ENCODE measurements at regions not wholly inside any gene's neighbourhood (a gene's known extent, or its start where the extent isn't known, plus 50 kb on each side); places are given as distances from the start of the nearest gene placed in this dataset.
A peak's percentile ranks its signal among the peaks of the same experiment; 100 is the strongest.

- Histone ChIP-seq H3K36me3 (ENCODE audit: control insufficient read depth in 1 of 2, insufficient read depth in 2 of 2, low read length in 1 of 2) (no peaks in the 10 kb centered on the region), H3K9me3 (ENCODE audit: control insufficient read depth, low read length) (no peaks in the 10 kb centered on the region), H3K4me1 (ENCODE audit: control insufficient read depth in 1 of 2, insufficient read depth in 2 of 2, low read length in 2 of 2) (no peaks in the 10 kb centered on the region), H3K4me3 (ENCODE audit: low read length in 2 of 2) (no peak overlapping the region), H3K27ac (ENCODE audit: low read depth in 1 of 2, low read length in 2 of 2) (no peak overlapping the region), H3K27me3 (ENCODE audit: control insufficient read depth in 1 of 2, insufficient read depth in 2 of 2, low read length in 1 of 2) (no peaks in the 10 kb centered on the region)
- WGBS, 2 donors, result 56 to 59% methylated on average over 4 of the region's 4 CpGs
- no peak for DNase-seq
- intact Hi-C loops (cut with DNase I), result no loop called here
- no peak for ATAC-seq (ENCODE audit: low FRiP score)
These were observed 1955.5 kb downstream of the MAT2B start for GRCh38 chr5:165460911-165461310.

DNA sequence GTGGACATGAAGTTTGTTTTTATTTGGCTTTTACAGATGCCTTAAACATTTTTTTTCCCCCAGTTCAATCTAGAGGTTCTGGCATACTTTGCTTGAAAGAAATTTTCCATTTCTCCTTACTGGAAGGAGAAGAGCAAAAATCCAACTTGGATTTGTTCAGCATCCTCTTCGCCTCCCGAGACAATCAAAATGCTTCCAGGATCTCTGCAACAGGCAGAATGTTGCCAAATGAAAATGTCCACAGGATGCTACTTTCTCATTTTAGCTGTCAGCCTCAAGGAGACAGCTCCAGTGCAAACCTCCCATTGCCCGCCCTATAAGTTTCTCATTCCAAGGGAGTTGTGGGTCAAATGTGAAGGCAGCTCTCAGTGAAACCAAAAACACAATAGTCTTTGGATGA is 1972.1 kb downstream of the MAT2B start:
- ATAC-seq (ENCODE audit: low FRiP score), result peak; percentile 36
- 84 to 86% methylated on average over 3 of the region's 3 CpGs for WGBS, 2 donors
- Histone ChIP-seq H3K4me3 (ENCODE audit: low read length in 2 of 2) (no peak overlapping the region), H3K9me3 (ENCODE audit: control insufficient read depth, low read length) (no peaks in the 10 kb centered on the region), H3K27me3 (ENCODE audit: control insufficient read depth in 1 of 2, insufficient read depth in 2 of 2, low read length in 1 of 2) (no peaks in the 10 kb centered on the region), H3K4me1 (ENCODE audit: control insufficient read depth in 1 of 2, insufficient read depth in 2 of 2, low read length in 2 of 2) (no peaks in the 10 kb centered on the region), H3K27ac (ENCODE audit: low read depth in 1 of 2, low read length in 2 of 2) (no peak overlapping the region), H3K36me3 (ENCODE audit: control insufficient read depth in 1 of 2, insufficient read depth in 2 of 2, low read length in 1 of 2) (no peaks in the 10 kb centered on the region)
- intact Hi-C loops (cut with DNase I), result no loop called here
- no peak for DNase-seq

DNA sequence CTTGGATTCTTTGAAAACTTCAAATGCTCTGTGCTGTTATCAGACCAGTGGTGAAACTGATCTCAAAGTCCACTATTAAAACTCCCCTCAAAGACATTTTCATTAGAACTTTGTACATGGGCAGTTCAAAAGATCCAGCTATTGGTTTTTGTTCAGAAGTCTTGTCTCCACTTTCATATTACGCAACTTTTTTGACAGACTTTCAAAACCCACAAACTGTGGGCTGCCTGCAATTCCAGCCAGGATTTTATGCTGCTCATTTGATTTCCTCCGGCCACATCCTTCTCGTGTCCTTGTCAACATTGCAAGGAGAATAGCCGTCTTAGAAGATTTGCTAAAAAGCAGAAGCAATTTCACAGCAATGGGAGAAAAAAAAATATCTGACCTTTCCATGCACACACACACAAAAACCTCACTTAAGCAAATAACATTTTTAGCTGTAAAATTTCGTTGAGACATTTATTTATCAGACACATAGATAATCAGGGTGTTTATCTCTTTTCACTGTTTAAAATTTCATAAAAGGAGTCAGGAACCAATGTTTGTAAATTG is 1990.5 kb downstream of the MAT2B start:
- intact Hi-C loops (cut with DNase I), result no loop called here
- DNase-seq (no peak), ATAC-seq (ENCODE audit: low FRiP score) (no peak)
- no peaks in the 10 kb centered on the region for H3K36me3 ChIP-seq (ENCODE audit: control insufficient read depth in 1 of 2, insufficient read depth in 2 of 2, low read length in 1 of 2)
- no peaks in the 10 kb centered on the region for H3K27me3 ChIP-seq (ENCODE audit: control insufficient read depth in 1 of 2, insufficient read depth in 2 of 2, low read length in 1 of 2)
- 39 to 41% methylated on average over 5 of the region's 5 CpGs for WGBS, 2 donors
- no peak overlapping the region for H3K27ac ChIP-seq (ENCODE audit: low read depth in 1 of 2, low read length in 2 of 2)
- H3K4me3 ChIP-seq (ENCODE audit: low read length in 2 of 2), result no peak overlapping the region
- no peaks in the 10 kb centered on the region for H3K4me1 ChIP-seq (ENCODE audit: control insufficient read depth in 1 of 2, insufficient read depth in 2 of 2, low read length in 2 of 2)
- no peaks in the 10 kb centered on the region for H3K9me3 ChIP-seq (ENCODE audit: control insufficient read depth, low read length)

DNA sequence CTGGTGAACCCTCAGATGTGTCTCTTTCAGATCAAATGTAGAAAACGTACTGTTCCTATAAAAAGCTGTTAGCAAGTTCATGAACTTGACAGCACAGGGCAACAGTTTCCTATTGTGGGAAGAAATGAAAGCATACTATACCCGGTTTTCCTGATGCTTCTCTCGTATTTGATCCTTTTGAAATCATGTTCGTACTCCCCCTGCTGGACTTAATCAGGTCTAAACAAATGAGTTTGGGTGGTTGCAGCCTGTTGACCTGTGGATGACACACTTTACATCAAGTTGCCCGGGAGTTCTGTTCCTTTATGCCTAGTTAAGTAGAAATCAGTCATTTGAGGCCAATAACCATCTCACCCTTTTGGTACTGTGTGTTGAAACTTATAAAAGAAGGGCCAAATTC is 1992.3 kb downstream of the MAT2B start:
- intact Hi-C loops (cut with DNase I), result no loop called here
- Histone ChIP-seq H3K27me3 (ENCODE audit: control insufficient read depth in 1 of 2, insufficient read depth in 2 of 2, low read length in 1 of 2) (no peaks in the 10 kb centered on the region), H3K4me3 (ENCODE audit: low read length in 2 of 2) (no peak overlapping the region), H3K4me1 (ENCODE audit: control insufficient read depth in 1 of 2, insufficient read depth in 2 of 2, low read length in 2 of 2) (no peaks in the 10 kb centered on the region), H3K9me3 (ENCODE audit: control insufficient read depth, low read length) (no peaks in the 10 kb centered on the region), H3K27ac (ENCODE audit: low read depth in 1 of 2, low read length in 2 of 2) (no peak overlapping the region), H3K36me3 (ENCODE audit: control insufficient read depth in 1 of 2, insufficient read depth in 2 of 2, low read length in 1 of 2) (no peaks in the 10 kb centered on the region)
- WGBS, 2 donors, result 58 to 65% methylated on average over 5 of the region's 5 CpGs
- no peak for DNase-seq
- no peak for ATAC-seq (ENCODE audit: low FRiP score)

GRCh38 chr5:165502893-165503691 is 1997.7 kb downstream of the MAT2B start:
- intact Hi-C loops (cut with DNase I), result no loop called here
- no peaks in the 10 kb centered on the region for H3K9me3 ChIP-seq (ENCODE audit: control insufficient read depth, low read length)
- no peaks in the 10 kb centered on the region for H3K36me3 ChIP-seq (ENCODE audit: control insufficient read depth in 1 of 2, insufficient read depth in 2 of 2, low read length in 1 of 2)
- no peaks in the 10 kb centered on the region for H3K27me3 ChIP-seq (ENCODE audit: control insufficient read depth in 1 of 2, insufficient read depth in 2 of 2, low read length in 1 of 2)
- ATAC-seq (ENCODE audit: low FRiP score) (no peak), DNase-seq (no peak)
- H3K4me3 ChIP-seq (ENCODE audit: low read length in 2 of 2), result no peak overlapping the region
- WGBS, 2 donors, result 62 to 65% methylated on average over 11 of the region's 11 CpGs
- H3K4me1 ChIP-seq (ENCODE audit: control insufficient read depth in 1 of 2, insufficient read depth in 2 of 2, low read length in 2 of 2), result no peaks in the 10 kb centered on the region
- H3K27ac ChIP-seq (ENCODE audit: low read depth in 1 of 2, low read length in 2 of 2), result no peak overlapping the region

DNA sequence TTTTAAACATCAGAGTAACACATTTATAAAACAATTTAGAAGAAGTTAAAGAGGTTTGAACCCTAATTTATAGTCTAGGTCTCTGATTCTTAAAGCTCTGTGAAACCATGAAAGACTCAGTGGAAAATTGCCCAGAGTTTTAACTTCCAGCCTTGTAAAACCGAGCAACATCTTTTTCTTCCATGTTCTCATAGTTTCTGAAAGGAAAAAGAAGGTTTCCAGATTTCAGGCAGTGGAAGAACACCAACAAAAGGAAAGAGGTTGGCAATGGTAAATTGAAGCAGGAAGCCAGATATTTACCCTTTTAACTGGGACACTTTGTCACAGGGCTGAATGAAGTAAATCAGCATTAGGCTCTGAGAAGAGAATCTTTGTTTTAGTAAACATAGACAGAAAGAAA is 1999.3 kb downstream of the MAT2B start:
- Histone ChIP-seq H3K36me3 (ENCODE audit: control insufficient read depth in 1 of 2, insufficient read depth in 2 of 2, low read length in 1 of 2) (no peaks in the 10 kb centered on the region), H3K4me1 (ENCODE audit: control insufficient read depth in 1 of 2, insufficient read depth in 2 of 2, low read length in 2 of 2) (no peaks in the 10 kb centered on the region), H3K27me3 (ENCODE audit: control insufficient read depth in 1 of 2, insufficient read depth in 2 of 2, low read length in 1 of 2) (no peaks in the 10 kb centered on the region), H3K4me3 (ENCODE audit: low read length in 2 of 2) (no peak overlapping the region), H3K27ac (ENCODE audit: low read depth in 1 of 2, low read length in 2 of 2) (no peak overlapping the region), H3K9me3 (ENCODE audit: control insufficient read depth, low read length) (no peaks in the 10 kb centered on the region)
- intact Hi-C loops (cut with DNase I), result no loop called here
- no peak for ATAC-seq (ENCODE audit: low FRiP score)
- 25 to 42% methylated on average over 1 of the region's 1 CpG for WGBS, 2 donors
- no peak for DNase-seq

DNA sequence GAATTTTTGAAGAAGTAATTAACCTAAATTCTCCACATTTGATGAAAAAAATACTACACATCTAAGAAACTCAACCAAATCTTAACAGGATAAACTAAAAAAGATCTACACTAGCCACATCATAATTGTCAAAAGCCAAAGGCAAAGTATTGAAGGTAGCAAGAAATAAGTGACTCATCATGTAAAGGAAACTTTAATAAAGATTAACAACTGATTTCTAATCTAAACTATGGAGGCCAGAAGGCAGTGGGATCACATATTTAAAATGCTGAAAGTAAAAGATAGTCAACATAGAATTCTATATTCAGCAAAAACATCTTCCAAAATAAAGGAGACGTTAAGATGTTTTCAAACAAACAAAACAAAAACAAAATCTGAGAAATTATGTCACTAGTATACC is 2002.9 kb downstream of the MAT2B start:
- 83 to 84% methylated on average over 1 of the region's 1 CpG for WGBS, 2 donors
- no peak for DNase-seq
- Histone ChIP-seq H3K27ac (ENCODE audit: low read depth in 1 of 2, low read length in 2 of 2) (no peak overlapping the region), H3K36me3 (ENCODE audit: control insufficient read depth in 1 of 2, insufficient read depth in 2 of 2, low read length in 1 of 2) (no peaks in the 10 kb centered on the region), H3K9me3 (ENCODE audit: control insufficient read depth, low read length) (no peaks in the 10 kb centered on the region), H3K4me3 (ENCODE audit: low read length in 2 of 2) (no peak overlapping the region), H3K4me1 (ENCODE audit: control insufficient read depth in 1 of 2, insufficient read depth in 2 of 2, low read length in 2 of 2) (no peaks in the 10 kb centered on the region), H3K27me3 (ENCODE audit: control insufficient read depth in 1 of 2, insufficient read depth in 2 of 2, low read length in 1 of 2) (no peaks in the 10 kb centered on the region)
- intact Hi-C loops (cut with DNase I), result no loop called here
- no peak for ATAC-seq (ENCODE audit: low FRiP score)

DNA sequence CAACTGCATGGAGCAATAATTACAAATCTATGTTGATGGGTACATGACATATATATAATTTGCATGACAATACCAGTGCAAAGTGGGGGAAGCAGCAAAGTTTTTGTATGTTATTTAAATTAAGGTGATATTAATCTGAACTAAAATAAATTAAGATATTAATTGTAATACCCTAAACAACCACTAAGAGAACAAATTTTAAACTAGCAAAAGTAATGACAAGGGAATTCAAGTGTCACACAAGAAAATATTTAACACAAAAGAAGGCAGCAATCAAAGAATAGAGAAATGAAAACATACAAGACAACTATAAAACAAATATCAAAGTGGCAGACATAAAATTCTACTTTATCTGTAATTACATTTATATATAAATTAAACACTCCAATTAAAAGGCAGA is 2003.4 kb downstream of the MAT2B start:
- Histone ChIP-seq H3K9me3 (ENCODE audit: control insufficient read depth, low read length) (peaks cover 2% of the 10 kb centered on the region), H3K4me3 (ENCODE audit: low read length in 2 of 2) (no peak overlapping the region), H3K36me3 (ENCODE audit: control insufficient read depth in 1 of 2, insufficient read depth in 2 of 2, low read length in 1 of 2) (no peaks in the 10 kb centered on the region), H3K27ac (ENCODE audit: low read depth in 1 of 2, low read length in 2 of 2) (no peak overlapping the region), H3K4me1 (ENCODE audit: control insufficient read depth in 1 of 2, insufficient read depth in 2 of 2, low read length in 2 of 2) (no peaks in the 10 kb centered on the region), H3K27me3 (ENCODE audit: control insufficient read depth in 1 of 2, insufficient read depth in 2 of 2, low read length in 1 of 2) (no peaks in the 10 kb centered on the region)
- DNase-seq (no peak), ATAC-seq (ENCODE audit: low FRiP score) (no peak)
- intact Hi-C loops (cut with DNase I), result no loop called here

DNA sequence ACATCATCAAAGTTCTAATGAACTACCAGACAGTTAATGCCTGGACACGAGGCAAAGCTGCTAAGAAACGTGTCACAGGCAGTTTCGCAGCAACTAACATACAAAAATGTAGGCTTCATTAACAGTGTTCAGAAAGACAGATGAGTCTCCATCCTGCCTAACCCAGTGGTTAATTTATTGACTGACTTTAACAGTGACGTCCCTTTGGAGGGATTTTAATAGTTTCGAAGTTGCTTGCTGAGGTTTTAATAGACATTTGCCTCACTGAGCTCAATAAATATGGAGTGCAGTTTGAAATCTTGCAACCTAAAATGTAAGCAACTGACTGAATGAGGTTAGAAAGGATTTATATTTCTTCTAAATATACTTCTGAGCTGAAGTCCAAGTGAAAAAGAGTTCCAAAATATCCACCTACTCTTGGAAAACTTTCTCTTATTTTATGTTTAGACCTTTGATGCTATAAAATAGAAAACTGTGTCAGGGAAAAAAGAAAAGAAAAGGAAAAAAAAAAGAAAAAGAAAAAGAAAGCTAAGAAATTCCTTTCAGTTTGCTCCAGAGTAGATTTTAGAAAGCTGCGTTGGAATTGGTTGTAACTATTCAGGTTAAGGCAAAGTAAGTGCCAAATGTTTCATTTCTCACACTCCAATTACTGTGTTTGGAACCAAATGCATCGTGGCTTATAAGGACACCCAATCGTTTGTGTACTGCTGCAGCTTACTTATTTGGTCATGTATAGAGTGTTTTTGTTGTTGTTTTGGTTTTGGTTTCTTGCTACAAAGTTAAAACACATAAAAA is 2016.6 kb downstream of the MAT2B start:
- Histone ChIP-seq H3K27ac (ENCODE audit: low read depth in 1 of 2, low read length in 2 of 2) (no peak overlapping the region), H3K27me3 (ENCODE audit: control insufficient read depth in 1 of 2, insufficient read depth in 2 of 2, low read length in 1 of 2) (no peaks in the 10 kb centered on the region), H3K9me3 (ENCODE audit: control insufficient read depth, low read length) (no peaks in the 10 kb centered on the region), H3K36me3 (ENCODE audit: control insufficient read depth in 1 of 2, insufficient read depth in 2 of 2, low read length in 1 of 2) (no peaks in the 10 kb centered on the region), H3K4me1 (ENCODE audit: control insufficient read depth in 1 of 2, insufficient read depth in 2 of 2, low read length in 2 of 2) (no peaks in the 10 kb centered on the region), H3K4me3 (ENCODE audit: low read length in 2 of 2) (no peak overlapping the region)
- intact Hi-C loops (cut with DNase I), result no loop called here
- ATAC-seq (ENCODE audit: low FRiP score) (no peak), DNase-seq (no peak)
- 26 to 38% methylated on average over 8 of the region's 8 CpGs for WGBS, 2 donors

Data from aorta (tissue), 5 donors.